Uterus (tissue), 2 donors: ENCODE measurements at regions not wholly inside any gene's neighbourhood (a gene's known extent, or its start where the extent isn't known, plus 50 kb on each side); places are given as distances from the start of the nearest gene placed in this dataset.

Source experiments
- POLR2A ChIP-seq, 2 donors: fragments of 450-650 bp; IDR thresholded peaks; one replicate each; pipeline ENCODE4 v1.6.1; 2016; ENCODE audit warnings: antibody characterized with exemption in 2 of 2, mild to moderate bottlenecking in 1 of 2, moderate library complexity in 1 of 2
- TF ChIP-seq, protein P1 (sequence below), 4 experiments: fragments of 200-600 bp in 2 of 4; fragments of 450-650 bp in 2 of 4; sonication (generic) in 2 of 4; IDR thresholded peaks; one replicate each; pipeline ENCODE4 v1.5.1; 2016 to 2019; ENCODE audit warnings: antibody characterized with exemption in 4 of 4, mild to moderate bottlenecking in 2 of 4, moderate library complexity in 1 of 4

DNA sequence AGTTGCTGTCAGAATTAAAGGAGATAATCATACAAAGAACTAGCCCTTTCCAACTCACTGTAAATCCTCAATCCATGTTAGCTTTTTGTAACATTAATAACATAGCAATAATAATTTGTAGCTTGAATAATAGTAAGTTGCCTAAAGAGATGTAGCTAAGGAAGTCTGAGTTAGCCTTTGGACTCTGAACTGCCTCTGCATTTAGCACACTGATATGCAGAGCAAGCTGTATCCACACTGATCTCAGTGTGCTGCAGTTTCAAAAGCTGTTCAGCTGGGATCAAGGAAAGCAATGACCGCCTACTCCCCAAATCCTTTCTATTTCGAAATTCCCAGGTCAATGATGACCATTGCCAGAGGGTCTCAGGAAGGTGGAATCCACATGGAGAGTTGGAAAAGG lies 99.3 kb upstream of the IFNG-AS1 start:
- TF ChIP-seq POLR2A (IDR thresholded peaks at IDR 0.05): no peak
- TF ChIP-seq, protein P1, sequence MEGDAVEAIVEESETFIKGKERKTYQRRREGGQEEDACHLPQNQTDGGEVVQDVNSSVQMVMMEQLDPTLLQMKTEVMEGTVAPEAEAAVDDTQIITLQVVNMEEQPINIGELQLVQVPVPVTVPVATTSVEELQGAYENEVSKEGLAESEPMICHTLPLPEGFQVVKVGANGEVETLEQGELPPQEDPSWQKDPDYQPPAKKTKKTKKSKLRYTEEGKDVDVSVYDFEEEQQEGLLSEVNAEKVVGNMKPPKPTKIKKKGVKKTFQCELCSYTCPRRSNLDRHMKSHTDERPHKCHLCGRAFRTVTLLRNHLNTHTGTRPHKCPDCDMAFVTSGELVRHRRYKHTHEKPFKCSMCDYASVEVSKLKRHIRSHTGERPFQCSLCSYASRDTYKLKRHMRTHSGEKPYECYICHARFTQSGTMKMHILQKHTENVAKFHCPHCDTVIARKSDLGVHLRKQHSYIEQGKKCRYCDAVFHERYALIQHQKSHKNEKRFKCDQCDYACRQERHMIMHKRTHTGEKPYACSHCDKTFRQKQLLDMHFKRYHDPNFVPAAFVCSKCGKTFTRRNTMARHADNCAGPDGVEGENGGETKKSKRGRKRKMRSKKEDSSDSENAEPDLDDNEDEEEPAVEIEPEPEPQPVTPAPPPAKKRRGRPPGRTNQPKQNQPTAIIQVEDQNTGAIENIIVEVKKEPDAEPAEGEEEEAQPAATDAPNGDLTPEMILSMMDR (IDR thresholded peaks at IDR 0.05): no peak
